ENCODE measurements at regions not wholly inside any gene's neighbourhood (a gene's known extent, or its start where the extent isn't known, plus 50 kb on each side); places are given as distances from the start of the nearest gene placed in this dataset.

DNA sequence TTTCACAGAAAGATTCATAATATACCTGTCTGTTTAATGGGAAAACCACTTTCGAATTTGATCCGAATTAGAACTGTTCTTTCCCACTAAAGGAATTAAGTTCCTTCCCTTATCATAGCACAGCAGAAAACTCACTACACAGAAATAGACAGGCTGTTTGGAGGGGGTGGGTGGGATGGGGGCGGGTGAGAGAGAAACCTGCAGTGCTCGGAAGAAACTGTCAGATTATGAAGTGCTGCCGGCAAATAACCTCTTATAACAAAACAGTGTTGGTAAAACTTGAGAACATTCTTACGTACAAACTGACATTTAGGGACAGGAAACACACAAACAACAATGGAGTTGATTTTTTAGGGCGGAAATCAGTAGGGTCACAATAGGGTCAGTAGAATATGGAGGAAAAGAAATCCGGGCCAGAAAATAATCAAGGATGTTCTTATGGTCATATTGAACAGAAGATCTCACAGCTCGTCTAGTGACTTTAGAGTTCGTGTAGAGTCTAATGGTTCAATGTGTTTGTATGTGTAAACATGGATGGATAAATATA lies 756.0 kb upstream of the LRATD1 start:
- TF ChIP-seq, protein P1, sequence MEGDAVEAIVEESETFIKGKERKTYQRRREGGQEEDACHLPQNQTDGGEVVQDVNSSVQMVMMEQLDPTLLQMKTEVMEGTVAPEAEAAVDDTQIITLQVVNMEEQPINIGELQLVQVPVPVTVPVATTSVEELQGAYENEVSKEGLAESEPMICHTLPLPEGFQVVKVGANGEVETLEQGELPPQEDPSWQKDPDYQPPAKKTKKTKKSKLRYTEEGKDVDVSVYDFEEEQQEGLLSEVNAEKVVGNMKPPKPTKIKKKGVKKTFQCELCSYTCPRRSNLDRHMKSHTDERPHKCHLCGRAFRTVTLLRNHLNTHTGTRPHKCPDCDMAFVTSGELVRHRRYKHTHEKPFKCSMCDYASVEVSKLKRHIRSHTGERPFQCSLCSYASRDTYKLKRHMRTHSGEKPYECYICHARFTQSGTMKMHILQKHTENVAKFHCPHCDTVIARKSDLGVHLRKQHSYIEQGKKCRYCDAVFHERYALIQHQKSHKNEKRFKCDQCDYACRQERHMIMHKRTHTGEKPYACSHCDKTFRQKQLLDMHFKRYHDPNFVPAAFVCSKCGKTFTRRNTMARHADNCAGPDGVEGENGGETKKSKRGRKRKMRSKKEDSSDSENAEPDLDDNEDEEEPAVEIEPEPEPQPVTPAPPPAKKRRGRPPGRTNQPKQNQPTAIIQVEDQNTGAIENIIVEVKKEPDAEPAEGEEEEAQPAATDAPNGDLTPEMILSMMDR (IDR thresholded peaks at IDR 0.05; ENCODE audit: low read depth, low read length): no peak
- no peak for TF ChIP-seq EZH2phosphoT487 (IDR thresholded peaks at IDR 0.05; ENCODE audit: low read depth)

Data from OCI-LY3 (cell line).